ENCODE measurements at regions not wholly inside any gene's neighbourhood (a gene's known extent, or its start where the extent isn't known, plus 50 kb on each side); places are given as distances from the start of the nearest gene placed in this dataset.

DNA sequence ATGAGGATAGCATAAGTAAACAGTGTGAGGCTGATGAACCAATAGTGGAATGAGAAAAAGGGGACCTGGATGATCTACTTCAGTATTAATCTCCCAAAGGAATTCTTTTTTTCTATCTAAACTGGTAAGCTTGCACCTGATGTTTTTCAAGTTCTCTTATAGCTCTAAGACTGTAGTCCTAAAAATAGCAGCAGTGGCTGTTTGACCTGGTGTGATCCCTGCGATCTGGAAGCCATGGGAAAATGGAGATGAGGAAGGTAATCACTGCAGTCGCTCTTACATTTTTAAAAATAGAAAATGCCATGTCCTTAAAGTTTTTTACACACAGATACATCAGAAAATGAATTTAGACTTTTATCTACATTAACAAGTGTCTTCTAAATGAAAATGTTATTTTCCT lies 926.4 kb upstream of the SLC35B3 start:
- no peaks in the 10 kb centered on the region for H3K36me3 Mint-ChIP-seq (ENCODE audit: low read depth)
- no peaks in the 10 kb centered on the region for H3K27me3 Mint-ChIP-seq (ENCODE audit: low read depth)
- no peak overlapping the region for H3K4me3 Mint-ChIP-seq
- TF ChIP-seq CTCF (IDR thresholded peaks at IDR 0.05; ENCODE audit: unreplicated experiment in 3 of 3): no peak
- no peaks in the 10 kb centered on the region for H3K4me1 Mint-ChIP-seq
- H3K27ac Mint-ChIP-seq: no peak overlapping the region
- H3K9me3 Mint-ChIP-seq: peaks cover 17% of the 10 kb centered on the region

DNA sequence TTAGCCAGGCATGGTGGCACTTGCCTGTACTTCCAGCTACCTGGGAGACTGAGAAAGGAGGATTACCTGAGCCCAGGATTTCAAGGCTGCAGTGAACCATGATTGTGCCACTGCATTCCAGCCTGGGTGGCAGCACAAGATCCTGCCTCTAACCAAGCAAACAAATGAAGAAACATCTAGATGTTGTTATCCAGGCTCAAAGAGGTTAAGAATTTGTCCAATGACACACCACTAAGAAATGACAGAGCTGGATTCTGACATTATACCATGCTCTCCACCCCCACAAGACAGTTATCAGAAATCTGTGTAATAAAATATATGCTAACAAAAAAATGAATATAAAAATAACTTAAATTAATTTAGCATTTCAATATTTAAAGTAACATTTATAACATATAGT lies 925.5 kb upstream of the SLC35B3 start:
- no peaks in the 10 kb centered on the region for H3K4me1 Mint-ChIP-seq
- no peak for TF ChIP-seq CTCF (IDR thresholded peaks at IDR 0.05; ENCODE audit: unreplicated experiment in 3 of 3)
- no peaks in the 10 kb centered on the region for H3K27me3 Mint-ChIP-seq (ENCODE audit: low read depth)
- H3K27ac Mint-ChIP-seq: no peak overlapping the region
- H3K36me3 Mint-ChIP-seq (ENCODE audit: low read depth): no peaks in the 10 kb centered on the region
- H3K9me3 Mint-ChIP-seq: peaks cover 19% of the 10 kb centered on the region
- H3K4me3 Mint-ChIP-seq: no peak overlapping the region

DNA sequence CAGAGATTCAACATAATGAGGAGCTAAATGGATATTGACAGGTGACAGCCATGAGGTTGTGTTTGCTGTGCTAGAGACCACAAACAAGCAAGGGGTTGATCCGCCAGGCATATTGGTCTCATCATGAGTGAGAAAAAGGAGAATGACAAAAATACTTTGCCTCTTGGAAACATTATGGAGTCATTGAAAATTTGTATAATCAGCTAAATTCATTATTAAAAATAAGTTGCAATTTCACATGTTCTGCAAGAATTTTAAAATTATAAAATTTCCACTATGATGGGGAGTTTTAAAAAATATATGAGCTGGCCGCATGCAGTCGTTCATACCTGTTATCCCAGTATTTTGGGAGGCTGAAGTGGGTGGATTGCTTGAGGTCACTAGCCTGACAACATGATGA lies 912.3 kb upstream of the SLC35B3 start:
- no peak for TF ChIP-seq CTCF (IDR thresholded peaks at IDR 0.05; ENCODE audit: unreplicated experiment in 3 of 3)
- no peak overlapping the region for H3K27ac Mint-ChIP-seq
- no peaks in the 10 kb centered on the region for H3K4me1 Mint-ChIP-seq
- H3K36me3 Mint-ChIP-seq (ENCODE audit: low read depth): no peaks in the 10 kb centered on the region
- H3K4me3 Mint-ChIP-seq: no peak overlapping the region
- H3K9me3 Mint-ChIP-seq: no peaks in the 10 kb centered on the region
- peaks cover 6% of the 10 kb centered on the region for H3K27me3 Mint-ChIP-seq (ENCODE audit: low read depth)

DNA sequence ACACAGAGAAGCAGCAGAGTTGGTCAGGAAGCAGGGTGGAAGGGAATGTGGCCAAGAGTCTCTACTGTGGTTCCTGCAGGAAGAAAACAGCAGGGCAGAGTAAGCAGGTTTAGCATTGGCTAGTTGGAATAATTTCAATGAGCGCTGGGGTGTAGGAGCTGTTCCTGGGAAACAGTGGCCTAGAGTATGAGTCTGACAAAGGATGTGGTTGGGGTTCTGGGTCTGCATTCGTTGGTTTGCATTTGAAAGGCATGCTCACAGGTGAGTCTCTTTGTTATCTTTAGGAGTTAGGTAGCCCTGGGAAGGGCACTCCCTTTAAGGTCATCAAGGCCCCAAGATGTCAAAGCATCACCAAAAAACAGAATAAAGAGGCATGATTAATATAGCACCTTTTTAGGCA lies 911.6 kb upstream of the SLC35B3 start:
- no peak for TF ChIP-seq CTCF (IDR thresholded peaks at IDR 0.05; ENCODE audit: unreplicated experiment in 3 of 3)
- Mint-ChIP-seq H3K4me3 (no peak overlapping the region), H3K27ac (no peak overlapping the region), H3K4me1 (no peaks in the 10 kb centered on the region), H3K36me3 (ENCODE audit: low read depth) (no peaks in the 10 kb centered on the region), H3K9me3 (no peaks in the 10 kb centered on the region), H3K27me3 (ENCODE audit: low read depth) (peaks cover 6% of the 10 kb centered on the region)

- no peak overlapping the region for H3K4me3 Mint-ChIP-seq
- H3K27me3 Mint-ChIP-seq (ENCODE audit: low read depth): no peaks in the 10 kb centered on the region
- no peaks in the 10 kb centered on the region for H3K36me3 Mint-ChIP-seq (ENCODE audit: low read depth)
- H3K27ac Mint-ChIP-seq: no peak overlapping the region
- peaks cover 3% of the 10 kb centered on the region for H3K9me3 Mint-ChIP-seq
- TF ChIP-seq CTCF (IDR thresholded peaks at IDR 0.05; ENCODE audit: unreplicated experiment in 3 of 3): no peak
- H3K4me1 Mint-ChIP-seq: no peaks in the 10 kb centered on the region
Observed at GRCh38 chr6:9335431-9335830, 900.1 kb upstream of the SLC35B3 start.

DNA sequence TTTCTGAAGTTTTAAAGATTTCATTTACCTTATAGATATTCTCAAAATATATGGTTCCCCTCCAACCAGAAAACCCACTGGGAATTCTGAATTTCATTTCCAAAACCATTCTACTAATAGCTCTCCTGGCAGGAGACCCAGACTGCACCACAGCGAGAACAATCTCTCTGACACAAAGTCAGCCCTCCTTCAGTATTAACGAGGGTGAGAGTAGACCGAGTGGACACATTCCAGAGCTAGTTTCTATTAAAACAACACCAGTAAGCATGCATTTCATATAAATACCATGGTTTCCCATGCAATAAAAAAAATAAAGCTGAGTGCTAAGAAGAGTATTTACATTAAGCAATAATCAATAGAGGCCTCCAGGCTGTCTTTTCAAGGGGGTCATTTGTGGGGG lies 899.6 kb upstream of the SLC35B3 start:
- no peaks in the 10 kb centered on the region for H3K36me3 Mint-ChIP-seq (ENCODE audit: low read depth)
- no peak overlapping the region for H3K27ac Mint-ChIP-seq
- TF ChIP-seq CTCF (IDR thresholded peaks at IDR 0.05; ENCODE audit: unreplicated experiment in 3 of 3): no peak
- H3K27me3 Mint-ChIP-seq (ENCODE audit: low read depth): no peaks in the 10 kb centered on the region
- H3K4me1 Mint-ChIP-seq: no peaks in the 10 kb centered on the region
- H3K9me3 Mint-ChIP-seq: peaks cover 3% of the 10 kb centered on the region
- no peak overlapping the region for H3K4me3 Mint-ChIP-seq

Data from nephron (organoid).